GM12878 (cell line): ENCODE measurements at regions not wholly inside any gene's neighbourhood (a gene's known extent, or its start where the extent isn't known, plus 50 kb on each side); places are given as distances from the start of the nearest gene placed in this dataset.

ENCODE experiments used
- ATAC-seq: fragments of 200-7000 bp; cut with Tn5 transposase; 3 replicates; pipeline ENCODE4 v1.9.1; 2020; ENCODE audit warnings: mild to moderate bottlenecking, moderate library complexity
- BruUV-seq: library from RNA; stranded (reverse); fragments of 400-500 nt; replicated peaks from 2 replicates; lab custom pipeline; 2021; lab: Mats Ljungman, UMichigan
- CTCF ChIA-PET: fragments of 300-600 bp; sonication (Branson Sonifier 250); formaldehyde crosslinking; extraction: SDS; loops from one replicate; lab custom pipeline; 2021; ENCODE audit warnings: inconsistent platforms; lab: Yijun Ruan, JAX
- POLR2A ChIA-PET: fragments of 350-600 bp; formaldehyde crosslinking; extraction: SDS; loops from one replicate; lab custom pipeline; 2021; ENCODE audit warnings: inconsistent platforms; lab: Charles Lee
- RAD21 ChIA-PET: fragments of 300-600 bp; sonication (Branson Sonifier 250); formaldehyde crosslinking; loops from one replicate; lab custom pipeline; 2023; ENCODE audit warnings: antibody characterized with exemption; ENCODE audit not compliant: unreplicated experiment; lab: Charles Lee
- SMC1A ChIA-PET: fragments of 300-600 bp; sonication (Branson Sonifier 250); formaldehyde crosslinking; loops from one replicate; lab custom pipeline; 2023; ENCODE audit not compliant: unreplicated experiment, uncharacterized antibody; lab: Charles Lee
- DNase-seq: peaks from one replicate; pipeline ENCODE4 v3.0.0-alpha.2; 2011; ENCODE audit warnings: low read depth, low spot score
- FAIRE-seq: peaks from 3 replicates; lab custom pipeline; 2011; peaks lifted over from hg19 to GRCh38; lab: Jason Lieb, UNC
- H2AFZ ChIP-seq: 2 replicates; pipeline ENCODE4 v1.6.0; 2011; ENCODE audit warnings: low read depth, low read length, control low read depth; ENCODE audit not compliant: control insufficient read depth
- H3K27ac ChIP-seq: 2 replicates; pipeline ENCODE4 v1.5.1; 2011; ENCODE audit warnings: control low read depth; ENCODE audit not compliant: control insufficient read depth, insufficient read depth
- H3K27me3 ChIP-seq, 2 experiments: replicated peaks in 1 of 2; 2 replicates each; pipeline versions ENCODE4 v1.6.0 to v1.6.1; 2011; ENCODE audit warnings: low read length in 1 of 2; ENCODE audit not compliant: control insufficient read depth in 2 of 2, insufficient read depth in 2 of 2
- H3K36me3 ChIP-seq, 2 experiments: 2 replicates each; pipeline ENCODE4 v1.5.1; 2011; ENCODE audit warnings: low read length in 1 of 2; ENCODE audit not compliant: control insufficient read depth in 2 of 2, insufficient read depth in 2 of 2
- H3K4me1 ChIP-seq: 2 replicates; pipeline ENCODE4 v1.6.1; 2011; ENCODE audit warnings: mild to moderate bottlenecking, low read length, moderate library complexity, mixed read lengths; ENCODE audit not compliant: control insufficient read depth, insufficient read depth
- H3K4me2 ChIP-seq: 2 replicates; pipeline ENCODE4 v1.6.0; 2011; ENCODE audit warnings: control low read depth; ENCODE audit not compliant: control insufficient read depth, insufficient read depth
- H3K4me3 ChIP-seq: fragments of 200-600 bp; sonication (generic); 2 replicates; pipeline ENCODE4 v1.5.1; 2016
- H3K79me2 ChIP-seq: 2 replicates; pipeline ENCODE4 v1.6.0; 2011; ENCODE audit warnings: low read length; ENCODE audit not compliant: control insufficient read depth, insufficient read depth
- H3K9ac ChIP-seq: 2 replicates; pipeline ENCODE4 v1.8.0; 2011; ENCODE audit warnings: low read length, control low read depth, mixed read lengths; ENCODE audit not compliant: control insufficient read depth, insufficient read depth
- H3K9me3 ChIP-seq: replicated peaks from 3 replicates; pipeline ENCODE4 v1.5.1; 2011; ENCODE audit warnings: mild to moderate bottlenecking, low read length; ENCODE audit not compliant: control insufficient read depth, insufficient read depth
- H4K20me1 ChIP-seq: 2 replicates; pipeline ENCODE4 v1.6.0; 2011; ENCODE audit not compliant: control insufficient read depth, insufficient read depth
- BMI1 ChIP-seq: fragments of 450-650 bp; IDR thresholded peaks from 2 replicates; pipeline ENCODE4 v1.6.1; 2016; ENCODE audit warnings: mild to moderate bottlenecking, moderate library complexity, borderline replicate concordance
- CHD1 ChIP-seq: IDR thresholded peaks from 2 replicates; pipeline ENCODE4 v1.6.1; 2012; ENCODE audit warnings: low read depth, low read length, improper control_type of control experiment
- EZH2 ChIP-seq: IDR thresholded peaks from 2 replicates; pipeline ENCODE4 v1.6.1; 2012; ENCODE audit warnings: low read depth, mild to moderate bottlenecking, control low read depth, inconsistent platforms, low read length, borderline replicate concordance; ENCODE audit not compliant: control insufficient read depth
- MEF2B ChIP-seq: fragments of 450-650 bp; IDR thresholded peaks from 2 replicates; pipeline ENCODE4 v1.6.1; 2018; ENCODE audit warnings: mild to moderate bottlenecking, moderate library complexity; ENCODE audit not compliant: partially characterized antibody, poor library complexity, severe bottlenecking
- PML ChIP-seq: IDR thresholded peaks from 2 replicates; pipeline ENCODE4 v1.6.1; 2012; ENCODE audit warnings: low read length, inconsistent platforms
- RAD51 ChIP-seq: fragments of 450-650 bp; IDR thresholded peaks from 2 replicates; pipeline ENCODE4 v1.6.1; 2016; ENCODE audit warnings: moderate library complexity, mild to moderate bottlenecking, inconsistent platforms
- SMAD1 ChIP-seq: fragments of 450-650 bp; IDR thresholded peaks from 2 replicates; pipeline ENCODE4 v1.6.1; 2018; ENCODE audit warnings: mild to moderate bottlenecking, low read depth; ENCODE audit not compliant: partially characterized antibody
- ZNF274 ChIP-seq: IDR thresholded peaks from one replicate; pipeline ENCODE4 v1.8.0; 2011; ENCODE audit not compliant: insufficient read length, insufficient read depth
- ZNF384 ChIP-seq: IDR thresholded peaks from 2 replicates; pipeline ENCODE4 v1.6.1; 2012; ENCODE audit warnings: low read depth, mild to moderate bottlenecking, low read length, improper control_type of control experiment, borderline replicate concordance
- WGBS: methylation state at CpG from one replicate; pipeline ENCODE4 v1.1.6; 2016; ENCODE audit warnings: low lambda C conversion rate; ENCODE audit not compliant: insufficient replicate concordance, insufficient coverage; ENCODE audit errors: missing lambda C conversion rate; 5-methylcytosine and 5-hydroxymethylcytosine counted together
- in situ Hi-C: fragments of 300-500 bp; cut with MboI; formaldehyde crosslinking; loops from 9 replicates; pipeline ENCODE4 v1.14.3; 2018; ENCODE audit warnings: mixed read lengths
- intact Hi-C: fragments of 100-400 bp; cut with micrococcal nuclease; formaldehyde crosslinking; loops from one replicate; pipeline ENCODE4 v1.14.2; 2022; ENCODE audit not compliant: unreplicated experiment

DNA sequence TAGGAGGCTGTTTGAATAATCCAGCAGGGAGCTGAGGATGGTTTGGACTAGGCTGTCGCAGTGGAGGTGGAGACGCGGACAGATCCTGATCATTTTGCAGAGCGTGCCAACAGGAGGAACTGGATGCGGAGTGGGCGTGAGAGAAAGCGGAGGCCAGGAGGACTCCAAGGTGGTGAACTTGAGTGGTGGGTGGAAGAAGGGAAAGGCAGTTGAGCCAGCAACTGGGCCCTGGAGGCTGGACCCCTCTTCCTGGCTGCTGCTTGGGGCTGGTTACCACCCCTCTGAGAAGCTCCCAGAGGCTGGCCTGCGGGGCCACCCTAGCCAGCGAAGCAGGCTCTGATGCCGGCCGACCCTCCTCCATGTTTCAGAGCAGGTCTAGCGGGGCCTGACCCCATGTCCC, 56.8 kb upstream of the KCNA1 start:
- H2AFZ ChIP-seq, result no peak overlapping the region
- POLR2A ChIA-PET, result no interaction called here
- RAD21 ChIA-PET, result interaction anchor here (1.0 kb wide), 1 partner anchor 37 kb away, joined by 3 read pairs; no protein-coding TSS in a partner anchor
- ATAC-seq (no peak), DNase-seq (no peak), FAIRE-seq (no peak)
- intact Hi-C loops, result no loop called here
- in situ Hi-C loops, result no loop called here
- H3K27ac ChIP-seq, result no peak overlapping the region
- no TSS peak for BruUV-seq
- no peak for TF ChIP-seq RAD51
- no peak for TF ChIP-seq BMI1
- TF ChIP-seq ZNF274, result no peak
- no peak for TF ChIP-seq EZH2
- no peak for TF ChIP-seq PML
- no peak for TF ChIP-seq SMAD1
- TF ChIP-seq CHD1, result no peak
- no peak for TF ChIP-seq ZNF384
- TF ChIP-seq MEF2B, result no peak
- H4K20me1 ChIP-seq, result no peaks in the 10 kb centered on the region
- no peak overlapping the region for H3K9ac ChIP-seq
- H3K36me3 ChIP-seq, result no peaks in the 10 kb centered on the region
- H3K9me3 ChIP-seq, result no peaks in the 10 kb centered on the region
- H3K79me2 ChIP-seq, result no peaks in the 10 kb centered on the region
- CTCF ChIA-PET, result interaction anchor here (1.0 to 7.1 kb wide), 4 partner anchors 39 to 152 kb away, joined by 3 to 84 read pairs (median 40); no protein-coding TSS in a partner anchor
- H3K27me3 ChIP-seq, result no peaks in the 10 kb centered on the region; a peak in 1 of 4 replicates
- H3K4me2 ChIP-seq, result no peak overlapping the region
- H3K4me3 ChIP-seq, result no peak overlapping the region
- 81% methylated on average over 12 of the region's 12 CpGs for WGBS
- SMC1A ChIA-PET, result no interaction called here
- peaks cover 2% of the 10 kb centered on the region for H3K4me1 ChIP-seq
